VCaP (cell line): ENCODE measurements at regions not wholly inside any gene's neighbourhood (a gene's known extent, or its start where the extent isn't known, plus 50 kb on each side); places are given as distances from the start of the nearest gene placed in this dataset.

Source experiments
- H3K27ac ChIP-seq: fragments of 450-650 bp; 2 replicates; pipeline ENCODE4 v1.5.1; 2017
- CTCF ChIP-seq: fragments of 450-650 bp; conservative IDR thresholded peaks from 2 replicates; pipeline ENCODE4 v1.5.1; 2017; ENCODE audit warnings: mild to moderate bottlenecking, moderate library complexity

GRCh38 chr4:162347842-162348213 is 184.0 kb upstream of the FSTL5 start:
- H3K27ac ChIP-seq: no peak overlapping the region
- TF ChIP-seq CTCF: no peak

- no peak overlapping the region for H3K27ac ChIP-seq
- TF ChIP-seq CTCF: no peak
Measured at GRCh38 chr4:162347156-162347841, 183.5 kb upstream of the FSTL5 start.

GRCh38 chr4:162343967-162344366 is 180.2 kb upstream of the FSTL5 start:
- no peak for TF ChIP-seq CTCF
- H3K27ac ChIP-seq: no peak overlapping the region

GRCh38 chr4:162341533-162341932 is 177.7 kb upstream of the FSTL5 start:
- TF ChIP-seq CTCF: no peak
- no peak overlapping the region for H3K27ac ChIP-seq

- no peak for TF ChIP-seq CTCF
- H3K27ac ChIP-seq: no peak overlapping the region
Measured at GRCh38 chr4:162323919-162324318, 160.1 kb upstream of the FSTL5 start.

- no peak overlapping the region for H3K27ac ChIP-seq
- no peak for TF ChIP-seq CTCF
Measured at GRCh38 chr4:162322054-162322453, 158.3 kb upstream of the FSTL5 start.

- TF ChIP-seq CTCF: no peak
- H3K27ac ChIP-seq: no peak overlapping the region
Measured at GRCh38 chr4:162285753-162286152, 122.0 kb upstream of the FSTL5 start.
